GM12864 (cell line): ENCODE measurements at regions not wholly inside any gene's neighbourhood (a gene's known extent, or its start where the extent isn't known, plus 50 kb on each side); places are given as distances from the start of the nearest gene placed in this dataset.

Experiments used
- DNase-seq: peaks from one replicate; pipeline ENCODE4 v3.0.0-alpha.2; 2011; ENCODE audit warnings: low read depth
- H3K4me3 ChIP-seq: 2 replicates; pipeline ENCODE4 v1.5.1; 2011; ENCODE audit warnings: mild to moderate bottlenecking, low read depth, low read length, control low read depth
- TF ChIP-seq, protein P1 (sequence below): IDR thresholded peaks from 2 replicates; pipeline ENCODE4 v1.5.1; 2011; ENCODE audit warnings: low read depth, mild to moderate bottlenecking, moderate library complexity, low read length, control low read depth, inconsistent platforms; ENCODE audit errors: missing control alignments

GRCh38 chr16:59204589-59204988, 470.5 kb upstream of the GOT2 start:
- no peak for DNase-seq
- TF ChIP-seq, protein P1, sequence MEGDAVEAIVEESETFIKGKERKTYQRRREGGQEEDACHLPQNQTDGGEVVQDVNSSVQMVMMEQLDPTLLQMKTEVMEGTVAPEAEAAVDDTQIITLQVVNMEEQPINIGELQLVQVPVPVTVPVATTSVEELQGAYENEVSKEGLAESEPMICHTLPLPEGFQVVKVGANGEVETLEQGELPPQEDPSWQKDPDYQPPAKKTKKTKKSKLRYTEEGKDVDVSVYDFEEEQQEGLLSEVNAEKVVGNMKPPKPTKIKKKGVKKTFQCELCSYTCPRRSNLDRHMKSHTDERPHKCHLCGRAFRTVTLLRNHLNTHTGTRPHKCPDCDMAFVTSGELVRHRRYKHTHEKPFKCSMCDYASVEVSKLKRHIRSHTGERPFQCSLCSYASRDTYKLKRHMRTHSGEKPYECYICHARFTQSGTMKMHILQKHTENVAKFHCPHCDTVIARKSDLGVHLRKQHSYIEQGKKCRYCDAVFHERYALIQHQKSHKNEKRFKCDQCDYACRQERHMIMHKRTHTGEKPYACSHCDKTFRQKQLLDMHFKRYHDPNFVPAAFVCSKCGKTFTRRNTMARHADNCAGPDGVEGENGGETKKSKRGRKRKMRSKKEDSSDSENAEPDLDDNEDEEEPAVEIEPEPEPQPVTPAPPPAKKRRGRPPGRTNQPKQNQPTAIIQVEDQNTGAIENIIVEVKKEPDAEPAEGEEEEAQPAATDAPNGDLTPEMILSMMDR: no peak
- no peak overlapping the region for H3K4me3 ChIP-seq

GRCh38 chr16:59202233-59202862, 468.2 kb upstream of the GOT2 start:
- no peak overlapping the region for H3K4me3 ChIP-seq
- no peak for DNase-seq
- TF ChIP-seq, protein P1: no peak

- H3K4me3 ChIP-seq: no peak overlapping the region
- no peak for DNase-seq
- TF ChIP-seq, protein P1: no peak
These were observed 467.7 kb upstream of the GOT2 start for GRCh38 chr16:59201821-59202220.

DNA sequence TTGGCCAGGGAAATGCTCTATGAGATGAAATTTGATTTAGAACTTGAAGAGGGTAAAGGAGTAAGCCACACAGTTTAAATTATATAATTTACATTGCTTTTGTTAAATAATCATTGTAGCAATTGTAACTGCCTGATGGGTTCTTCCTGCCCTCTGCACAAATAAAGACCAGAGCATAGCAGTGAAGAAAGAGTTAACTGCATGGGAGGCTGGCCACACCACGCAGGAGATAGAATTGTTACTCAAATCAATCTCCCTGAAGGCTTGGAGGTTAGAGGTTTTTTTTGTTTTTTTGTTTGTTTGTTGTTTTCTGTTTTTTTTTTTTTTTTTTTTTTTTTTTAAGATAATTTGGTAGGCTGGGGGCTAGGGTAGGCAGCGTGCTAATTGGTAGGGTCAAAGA, 467.0 kb upstream of the GOT2 start:
- H3K4me3 ChIP-seq: no peak overlapping the region
- DNase-seq: no peak
- TF ChIP-seq, protein P1: no peak

DNA sequence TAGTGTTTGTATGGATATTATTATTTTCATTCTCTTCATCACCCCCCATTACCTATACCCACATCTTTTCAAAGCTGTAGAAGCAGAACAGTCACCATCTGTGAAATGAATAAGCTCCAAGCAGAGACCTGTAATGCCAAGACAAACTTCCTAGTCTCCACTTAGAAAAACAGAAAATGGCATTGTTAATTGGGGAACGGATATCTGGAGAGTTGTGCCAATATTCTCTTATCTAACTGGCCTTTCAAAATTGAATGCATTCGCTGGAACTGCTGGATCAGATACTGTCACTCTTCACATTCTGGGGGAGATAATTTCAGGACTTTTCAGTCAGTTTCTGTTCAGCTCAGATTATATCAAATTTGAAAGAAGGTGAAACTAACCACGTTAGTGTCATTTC, 464.4 kb upstream of the GOT2 start:
- H3K4me3 ChIP-seq: no peak overlapping the region
- DNase-seq: no peak
- TF ChIP-seq, protein P1: no peak

GRCh38 chr16:59195242-59195641, 461.1 kb upstream of the GOT2 start:
- no peak overlapping the region for H3K4me3 ChIP-seq
- TF ChIP-seq, protein P1: no peak
- no peak for DNase-seq

DNA sequence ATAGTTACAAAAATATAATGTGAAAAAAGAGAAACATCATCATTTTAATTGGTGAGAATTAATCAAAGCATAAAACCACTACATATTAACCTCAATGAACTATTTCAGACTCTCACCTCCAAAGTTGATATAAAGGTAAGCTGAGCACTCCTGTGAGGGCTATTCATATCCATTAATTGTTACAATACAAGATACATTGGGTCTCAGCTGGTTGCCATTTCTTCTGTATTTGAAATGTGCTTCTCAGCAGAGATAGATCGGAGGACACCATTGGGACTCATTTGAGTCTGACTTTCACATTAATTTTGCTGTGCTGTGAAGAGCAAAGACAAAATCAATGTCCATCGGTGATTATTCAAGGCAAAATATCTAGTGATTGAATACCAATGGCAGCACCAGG, 459.5 kb upstream of the GOT2 start:
- DNase-seq: no peak
- TF ChIP-seq, protein P1: no peak
- H3K4me3 ChIP-seq: no peak overlapping the region
